GM18520 (cell line): ENCODE measurements at regions not wholly inside any gene's neighbourhood (a gene's known extent, or its start where the extent isn't known, plus 50 kb on each side); places are given as distances from the start of the nearest gene placed in this dataset.

Experiments used
- ATAC-seq: cut with Tn5 transposase; IDR thresholded peaks from one replicate; pipeline ENCODE4 v1.9.1; 2021; ENCODE audit not compliant: unreplicated experiment

GRCh38 chr5:125756456-125756855, 666.8 kb upstream of the GRAMD2B start:
- no peak for ATAC-seq

GRCh38 chr5:125766706-125767105, 656.5 kb upstream of the GRAMD2B start:
- ATAC-seq, result no peak

GRCh38 chr5:125775896-125776295, 647.3 kb upstream of the GRAMD2B start:
- no peak for ATAC-seq

GRCh38 chr5:125776656-125777139, 646.5 kb upstream of the GRAMD2B start:
- no peak for ATAC-seq

- no peak for ATAC-seq
These were observed 644.4 kb upstream of the GRAMD2B start for GRCh38 chr5:125778791-125779190.

- no peak for ATAC-seq
These were observed 637.8 kb upstream of the GRAMD2B start for GRCh38 chr5:125785407-125785806.

GRCh38 chr5:125786021-125786420, 637.2 kb upstream of the GRAMD2B start:
- ATAC-seq, result no peak

GRCh38 chr5:125793470-125793869, 629.7 kb upstream of the GRAMD2B start:
- ATAC-seq, result no peak

GRCh38 chr5:125794922-125795321, 628.3 kb upstream of the GRAMD2B start:
- no peak for ATAC-seq

GRCh38 chr5:125798307-125798706, 624.9 kb upstream of the GRAMD2B start:
- no peak for ATAC-seq

- ATAC-seq, result no peak
These were observed 610.6 kb upstream of the GRAMD2B start for GRCh38 chr5:125812651-125813050.

GRCh38 chr5:125813221-125813974, 609.8 kb upstream of the GRAMD2B start:
- no peak for ATAC-seq

- no peak for ATAC-seq
These were observed 609.1 kb upstream of the GRAMD2B start for GRCh38 chr5:125814119-125814518.

- ATAC-seq, result no peak
These were observed 599.6 kb upstream of the GRAMD2B start for GRCh38 chr5:125823572-125823971.

GRCh38 chr5:125826214-125826613, 597.0 kb upstream of the GRAMD2B start:
- no peak for ATAC-seq

GRCh38 chr5:125829349-125829748, 593.9 kb upstream of the GRAMD2B start:
- peak; percentile 83 for ATAC-seq

GRCh38 chr5:125833398-125833797, 589.8 kb upstream of the GRAMD2B start:
- ATAC-seq, result no peak

GRCh38 chr5:125834438-125835115, 588.6 kb upstream of the GRAMD2B start:
- no peak for ATAC-seq

GRCh38 chr5:125835293-125836172, 587.7 kb upstream of the GRAMD2B start:
- ATAC-seq, result no peak

GRCh38 chr5:125836256-125836655, 587.0 kb upstream of the GRAMD2B start:
- no peak for ATAC-seq

- no peak for ATAC-seq
These were observed 585.3 kb upstream of the GRAMD2B start for GRCh38 chr5:125837866-125838265.
